ENCODE measurements at regions not wholly inside any gene's neighbourhood (a gene's known extent, or its start where the extent isn't known, plus 50 kb on each side); places are given as distances from the start of the nearest gene placed in this dataset.

GRCh38 chr5:68714810-68715209 lies 379.0 kb upstream of the SLC30A5 start:
- DNase-seq, result no peak
- H3K36me3 ChIP-seq, result no peaks in the 10 kb centered on the region
- H3K4me3 ChIP-seq (ENCODE audit: low read depth, low read length), result no peak overlapping the region
- H3K27ac ChIP-seq, result no peak overlapping the region
- peaks cover 2% of the 10 kb centered on the region for H3K9me3 ChIP-seq (ENCODE audit: severe bottlenecking)
- H3K27me3 ChIP-seq (ENCODE audit: insufficient read depth, low read depth, severe bottlenecking), result no peaks in the 10 kb centered on the region
- TF ChIP-seq CTCF (IDR thresholded peaks at IDR 0.05; ENCODE audit: low read depth, low read length), result no peak

DNA sequence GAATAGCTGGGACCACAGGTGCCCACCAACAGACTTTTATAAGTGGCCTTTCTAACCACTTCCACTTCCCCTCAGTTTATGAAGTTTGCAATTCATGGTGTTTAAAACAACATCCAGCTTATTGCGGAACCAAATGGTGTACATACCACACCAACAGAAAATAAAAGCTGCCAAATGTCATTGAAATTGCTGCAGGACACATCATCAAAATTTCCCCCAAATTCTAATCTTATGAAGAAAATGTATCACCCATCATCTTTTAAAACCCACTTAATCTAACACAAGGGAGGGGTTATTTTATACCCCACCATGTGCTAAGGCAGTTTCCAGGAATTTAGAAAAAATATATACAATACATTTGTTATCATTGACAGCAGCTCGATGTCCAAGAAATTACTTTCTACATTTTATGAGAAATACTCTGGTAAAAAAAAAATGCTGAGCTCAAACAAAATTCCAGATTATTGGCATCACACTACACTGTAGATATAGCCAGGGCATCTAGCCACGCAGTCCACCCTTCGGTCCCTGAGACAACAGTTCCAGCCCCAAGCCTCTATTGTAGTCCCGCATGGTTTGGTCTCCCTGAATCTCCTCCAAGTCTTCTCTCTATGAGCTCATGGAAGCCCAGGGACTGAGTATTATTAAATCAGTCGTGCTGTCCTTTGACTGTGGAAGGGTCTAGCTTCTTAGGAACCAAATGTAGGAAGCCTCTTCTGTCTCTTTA lies 372.8 kb upstream of the SLC30A5 start:
- DNase-seq, result no peak
- no peaks in the 10 kb centered on the region for H3K36me3 ChIP-seq
- H3K27me3 ChIP-seq (ENCODE audit: insufficient read depth, low read depth, severe bottlenecking), result no peaks in the 10 kb centered on the region
- no peak overlapping the region for H3K27ac ChIP-seq
- TF ChIP-seq CTCF (IDR thresholded peaks at IDR 0.05; ENCODE audit: low read depth, low read length), result no peak
- no peak overlapping the region for H3K4me3 ChIP-seq (ENCODE audit: low read depth, low read length)
- H3K9me3 ChIP-seq (ENCODE audit: severe bottlenecking), result peaks cover 2% of the 10 kb centered on the region

GRCh38 chr5:68722357-68722756 lies 371.5 kb upstream of the SLC30A5 start:
- Histone ChIP-seq H3K4me3 (ENCODE audit: low read depth, low read length) (no peak overlapping the region), H3K9me3 (ENCODE audit: severe bottlenecking) (peaks cover 2% of the 10 kb centered on the region), H3K27me3 (ENCODE audit: insufficient read depth, low read depth, severe bottlenecking) (no peaks in the 10 kb centered on the region), H3K27ac (no peak overlapping the region), H3K36me3 (no peaks in the 10 kb centered on the region)
- no peak for DNase-seq
- TF ChIP-seq CTCF (IDR thresholded peaks at IDR 0.05; ENCODE audit: low read depth, low read length), result no peak

- H3K27ac ChIP-seq, result no peak overlapping the region
- H3K36me3 ChIP-seq, result no peaks in the 10 kb centered on the region
- H3K4me3 ChIP-seq (ENCODE audit: low read depth, low read length), result no peak overlapping the region
- no peaks in the 10 kb centered on the region for H3K27me3 ChIP-seq (ENCODE audit: insufficient read depth, low read depth, severe bottlenecking)
- H3K9me3 ChIP-seq (ENCODE audit: severe bottlenecking), result no peaks in the 10 kb centered on the region
- DNase-seq, result no peak
- TF ChIP-seq CTCF (IDR thresholded peaks at IDR 0.05; ENCODE audit: low read depth, low read length), result no peak
Observed at GRCh38 chr5:68725905-68726683, 367.7 kb upstream of the SLC30A5 start.

DNA sequence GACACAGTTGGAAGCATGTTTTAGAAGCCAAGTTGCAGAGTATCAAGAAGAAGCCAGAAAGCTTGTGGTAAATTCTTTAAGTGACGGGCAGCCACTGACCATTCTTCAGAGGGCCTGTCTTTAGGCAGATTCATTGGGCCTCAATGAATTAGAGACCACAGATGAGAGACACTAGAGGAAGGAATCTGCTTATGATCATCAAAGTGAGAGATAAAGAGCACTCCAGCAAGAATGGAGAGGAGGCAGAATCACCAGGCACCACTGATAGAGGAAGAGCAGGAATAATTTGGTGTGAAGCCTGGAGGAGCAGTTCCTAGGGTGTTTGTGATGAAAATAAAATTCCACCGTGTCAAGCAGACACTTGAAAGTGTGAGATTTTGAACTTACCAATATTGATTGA lies 365.9 kb upstream of the SLC30A5 start:
- no peak for TF ChIP-seq CTCF (IDR thresholded peaks at IDR 0.05; ENCODE audit: low read depth, low read length)
- no peaks in the 10 kb centered on the region for H3K27me3 ChIP-seq (ENCODE audit: insufficient read depth, low read depth, severe bottlenecking)
- no peaks in the 10 kb centered on the region for H3K36me3 ChIP-seq
- H3K27ac ChIP-seq, result no peak overlapping the region
- H3K9me3 ChIP-seq (ENCODE audit: severe bottlenecking), result no peaks in the 10 kb centered on the region
- no peak overlapping the region for H3K4me3 ChIP-seq (ENCODE audit: low read depth, low read length)
- DNase-seq, result no peak
